Uterus (tissue), 3 donors: ENCODE measurements at regions not wholly inside any gene's neighbourhood (a gene's known extent, or its start where the extent isn't known, plus 50 kb on each side); places are given as distances from the start of the nearest gene placed in this dataset.

Experiments used
- DNase-seq, 2 donors: peaks; one replicate each; pipeline ENCODE4 v3.0.0-alpha.2; 2019 to 2020
- H3K27ac ChIP-seq, 2 donors: fragments of 200-600 bp; sonication (generic); 1 replicate in 1 of 2; 2 replicates in 1 of 2; pipeline ENCODE4 v1.5.1; 2016 to 2018
- H3K27me3 ChIP-seq, 2 donors: fragments of 200-600 bp; sonication (generic); one replicate each; pipeline ENCODE4 v1.5.1; 2018 to 2019; ENCODE audit warnings: control low read depth in 1 of 2
- H3K36me3 ChIP-seq, 2 donors: fragments of 200-600 bp; sonication (generic); one replicate each; pipeline ENCODE4 v1.5.1; 2019; ENCODE audit warnings: control low read depth in 1 of 2
- H3K4me1 ChIP-seq, 2 donors: fragments of 200-600 bp; sonication (generic); one replicate each; pipeline ENCODE4 v1.5.1; 2018 to 2019; ENCODE audit warnings: control low read depth in 1 of 2
- H3K4me3 ChIP-seq, 2 donors: fragments of 200-600 bp; sonication (generic); 1 replicate in 1 of 2; 2 replicates in 1 of 2; pipeline ENCODE4 v1.5.1; 2018 to 2019; ENCODE audit warnings: mild to moderate bottlenecking in 1 of 2
- H3K9me3 ChIP-seq, 2 donors: fragments of 200-600 bp; sonication (generic); one replicate each; pipeline ENCODE4 v1.5.1; 2019; ENCODE audit warnings: control low read depth in 1 of 2
- POLR2A ChIP-seq, 2 donors: fragments of 450-650 bp; IDR thresholded peaks; one replicate each; pipeline ENCODE4 v1.6.1; 2016; ENCODE audit warnings: antibody characterized with exemption in 2 of 2, mild to moderate bottlenecking in 1 of 2, moderate library complexity in 1 of 2
- intact Hi-C: fragments of 100-400 bp; cut with DNase I; formaldehyde crosslinking; loops from one replicate; pipeline ENCODE4 v1.15.1; 2023; ENCODE audit warnings: low total_unique reads
- TF ChIP-seq, protein P1 (sequence below), 4 experiments: fragments of 200-600 bp in 2 of 4; fragments of 450-650 bp in 2 of 4; sonication (generic) in 2 of 4; IDR thresholded peaks; one replicate each; pipeline ENCODE4 v1.5.1; 2016 to 2019; ENCODE audit warnings: antibody characterized with exemption in 4 of 4, mild to moderate bottlenecking in 2 of 4, moderate library complexity in 1 of 4
- donor health status: DM: yes; HTN: yes; CAD: no.

DNA sequence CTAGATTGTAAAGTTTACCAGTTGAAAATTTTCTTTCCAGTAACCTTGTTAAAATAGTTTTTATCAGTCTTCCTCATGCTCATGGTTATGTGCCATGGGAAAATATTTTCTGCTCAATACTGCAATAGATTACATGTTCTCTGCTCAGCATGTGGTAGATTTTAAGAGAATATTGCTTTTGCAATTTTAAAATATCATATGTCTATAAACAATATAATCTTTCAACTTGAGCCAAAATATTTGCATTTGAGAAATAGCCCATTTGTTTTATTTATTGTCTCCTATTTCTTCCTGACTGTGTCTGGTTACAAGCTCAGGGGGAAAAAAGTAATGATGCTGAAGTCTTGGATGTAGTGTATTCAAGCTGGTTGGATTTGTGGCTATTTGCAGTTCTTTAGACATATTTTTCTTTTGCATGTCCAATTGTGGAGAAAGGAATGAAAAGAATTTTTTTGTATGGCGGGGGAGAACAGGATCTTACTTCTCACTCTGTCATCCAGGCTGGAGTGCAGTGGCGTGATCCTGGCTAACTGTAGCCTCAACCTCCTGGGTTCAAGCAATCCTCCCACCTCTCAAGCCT, 342.6 kb upstream of the NAV3 start:
- Histone ChIP-seq H3K27me3 (no peaks in the 10 kb centered on the region), H3K27ac (no peak overlapping the region), H3K9me3 (no peaks in the 10 kb centered on the region), H3K4me3 (no peak overlapping the region), H3K36me3 (no peaks in the 10 kb centered on the region), H3K4me1 (no peaks in the 10 kb centered on the region)
- no peak for DNase-seq
- TF ChIP-seq, protein P1, sequence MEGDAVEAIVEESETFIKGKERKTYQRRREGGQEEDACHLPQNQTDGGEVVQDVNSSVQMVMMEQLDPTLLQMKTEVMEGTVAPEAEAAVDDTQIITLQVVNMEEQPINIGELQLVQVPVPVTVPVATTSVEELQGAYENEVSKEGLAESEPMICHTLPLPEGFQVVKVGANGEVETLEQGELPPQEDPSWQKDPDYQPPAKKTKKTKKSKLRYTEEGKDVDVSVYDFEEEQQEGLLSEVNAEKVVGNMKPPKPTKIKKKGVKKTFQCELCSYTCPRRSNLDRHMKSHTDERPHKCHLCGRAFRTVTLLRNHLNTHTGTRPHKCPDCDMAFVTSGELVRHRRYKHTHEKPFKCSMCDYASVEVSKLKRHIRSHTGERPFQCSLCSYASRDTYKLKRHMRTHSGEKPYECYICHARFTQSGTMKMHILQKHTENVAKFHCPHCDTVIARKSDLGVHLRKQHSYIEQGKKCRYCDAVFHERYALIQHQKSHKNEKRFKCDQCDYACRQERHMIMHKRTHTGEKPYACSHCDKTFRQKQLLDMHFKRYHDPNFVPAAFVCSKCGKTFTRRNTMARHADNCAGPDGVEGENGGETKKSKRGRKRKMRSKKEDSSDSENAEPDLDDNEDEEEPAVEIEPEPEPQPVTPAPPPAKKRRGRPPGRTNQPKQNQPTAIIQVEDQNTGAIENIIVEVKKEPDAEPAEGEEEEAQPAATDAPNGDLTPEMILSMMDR (IDR thresholded peaks at IDR 0.05) = no peak
- no peak for TF ChIP-seq POLR2A (IDR thresholded peaks at IDR 0.05)
- intact Hi-C loops = no loop called here

DNA sequence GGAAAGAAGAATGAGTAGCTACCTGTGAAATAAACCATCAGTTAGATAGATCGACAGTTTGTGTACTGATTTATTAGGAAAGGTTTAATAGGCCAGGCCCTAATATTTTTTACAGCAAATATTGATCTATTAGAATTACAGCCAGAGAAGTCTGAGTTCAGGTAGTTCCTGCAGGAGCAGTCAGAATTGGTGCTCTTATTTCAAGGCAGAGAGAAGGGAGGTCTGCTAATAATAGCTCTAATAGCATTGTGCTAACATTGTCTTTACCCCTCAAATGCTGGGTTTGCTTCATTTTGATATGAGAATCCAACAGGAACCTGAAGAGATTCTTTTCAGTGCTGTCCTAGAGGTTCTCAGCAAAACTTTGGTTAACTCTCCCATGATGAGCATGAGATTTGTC, 343.8 kb upstream of the NAV3 start:
- no peak overlapping the region for H3K4me3 ChIP-seq
- no peak for DNase-seq
- intact Hi-C loops = no loop called here
- no peak overlapping the region for H3K27ac ChIP-seq
- TF ChIP-seq POLR2A (IDR thresholded peaks at IDR 0.05) = no peak
- TF ChIP-seq, protein P1 (IDR thresholded peaks at IDR 0.05) = no peak
- no peaks in the 10 kb centered on the region for H3K9me3 ChIP-seq
- H3K27me3 ChIP-seq = no peaks in the 10 kb centered on the region
- H3K4me1 ChIP-seq = no peaks in the 10 kb centered on the region
- H3K36me3 ChIP-seq = no peaks in the 10 kb centered on the region

DNA sequence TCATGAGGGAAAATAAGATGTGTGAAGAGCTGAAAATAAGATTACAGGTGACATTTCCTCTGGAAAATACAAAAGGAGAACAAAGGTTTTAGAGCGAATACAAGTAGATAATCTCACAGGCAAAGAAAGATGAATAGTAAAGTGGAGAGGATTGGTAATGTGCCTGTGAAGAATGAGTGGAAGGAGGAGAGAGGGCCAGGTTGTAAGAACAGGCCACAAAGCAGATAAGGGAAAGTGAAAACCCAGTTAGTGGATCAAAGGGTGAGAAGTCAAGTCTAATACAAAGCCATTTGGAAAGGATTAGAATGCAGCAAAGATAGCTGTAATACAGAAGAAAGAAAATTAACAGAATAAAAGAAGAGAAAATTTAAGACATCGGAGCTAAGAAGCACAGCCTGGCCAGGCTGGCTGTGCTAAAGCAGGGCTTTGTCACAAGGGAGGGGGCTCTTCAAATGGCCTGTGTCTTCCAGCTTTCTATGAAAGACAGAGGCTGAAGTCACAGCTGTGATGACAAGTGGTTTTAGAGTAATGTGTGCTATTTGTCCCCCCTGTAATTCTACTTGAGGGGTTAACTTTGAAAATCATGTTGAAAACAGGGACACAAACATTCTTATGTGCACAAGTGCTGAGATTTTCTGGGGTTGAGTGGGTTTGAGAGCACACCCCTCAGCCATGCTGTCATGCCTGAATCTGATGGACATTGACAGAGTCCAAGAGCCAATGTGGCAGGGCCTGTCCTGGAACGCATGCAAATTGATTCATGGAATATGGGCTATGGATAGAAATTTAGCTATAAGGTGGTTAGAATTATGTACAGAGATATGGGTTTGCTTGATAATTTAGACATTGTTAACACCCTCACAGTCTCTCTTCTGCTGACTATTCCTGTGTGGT, 344.5 kb upstream of the NAV3 start:
- TF ChIP-seq, protein P1 (IDR thresholded peaks at IDR 0.05) = no peak
- TF ChIP-seq POLR2A (IDR thresholded peaks at IDR 0.05) = no peak
- DNase-seq = no peak
- Histone ChIP-seq H3K4me1 (no peaks in the 10 kb centered on the region), H3K4me3 (no peak overlapping the region), H3K36me3 (no peaks in the 10 kb centered on the region), H3K27ac (no peak overlapping the region), H3K9me3 (no peaks in the 10 kb centered on the region), H3K27me3 (no peaks in the 10 kb centered on the region)
- intact Hi-C loops = no loop called here

DNA sequence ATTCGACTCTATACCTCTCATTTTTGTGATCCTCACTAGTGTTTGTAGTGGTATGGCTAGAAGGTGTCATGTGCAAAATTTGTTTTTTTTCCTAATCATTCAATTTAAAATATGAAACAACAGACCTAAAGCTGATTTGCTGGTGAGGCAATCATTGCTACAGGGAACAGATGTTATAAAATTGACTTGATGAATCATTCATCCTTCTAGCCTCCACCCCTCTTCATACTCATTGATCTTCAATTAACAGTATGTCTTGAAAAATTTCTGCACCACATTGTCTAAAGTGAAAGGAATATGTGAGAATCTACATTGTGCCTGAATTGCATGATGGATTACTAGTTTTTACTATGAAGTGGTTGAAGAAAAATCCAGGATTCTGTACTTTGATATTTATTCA, 349.0 kb upstream of the NAV3 start:
- H3K36me3 ChIP-seq = no peaks in the 10 kb centered on the region
- no peaks in the 10 kb centered on the region for H3K9me3 ChIP-seq
- H3K4me1 ChIP-seq = no peaks in the 10 kb centered on the region
- TF ChIP-seq, protein P1 (IDR thresholded peaks at IDR 0.05) = no peak
- no peak for TF ChIP-seq POLR2A (IDR thresholded peaks at IDR 0.05)
- H3K27me3 ChIP-seq = no peaks in the 10 kb centered on the region
- no peak overlapping the region for H3K27ac ChIP-seq
- intact Hi-C loops = no loop called here
- H3K4me3 ChIP-seq = no peak overlapping the region
- DNase-seq = no peak

DNA sequence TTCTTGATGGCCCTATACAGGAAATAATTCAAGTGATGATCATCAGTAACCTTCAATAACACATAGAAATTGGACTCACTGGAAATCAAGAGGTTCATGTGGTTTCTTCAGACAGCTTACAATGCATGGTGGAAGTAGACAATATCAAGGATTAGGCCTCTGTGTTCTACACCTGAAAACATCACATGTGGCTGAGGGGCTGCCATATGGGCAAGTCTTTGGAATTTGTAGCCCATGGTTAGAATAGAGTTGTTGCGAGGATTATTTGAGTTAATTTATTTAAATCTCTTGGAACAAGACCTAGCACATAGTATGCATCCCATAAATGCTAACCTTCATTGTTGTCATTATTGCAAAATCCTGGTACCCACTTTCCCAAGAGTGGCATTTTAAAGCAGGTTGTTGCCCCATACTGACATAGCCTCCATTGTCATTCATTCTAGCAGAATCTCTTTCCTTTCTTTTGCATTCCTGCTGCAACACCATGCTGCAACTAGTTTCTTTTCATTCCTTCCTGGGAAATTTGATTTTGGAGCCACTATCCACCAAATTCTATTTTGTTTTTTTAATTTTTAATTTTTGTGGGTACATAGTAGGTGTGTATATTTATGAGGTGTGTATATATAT, 352.7 kb upstream of the NAV3 start:
- Histone ChIP-seq H3K36me3 (no peaks in the 10 kb centered on the region), H3K27me3 (no peaks in the 10 kb centered on the region), H3K4me1 (no peaks in the 10 kb centered on the region), H3K9me3 (no peaks in the 10 kb centered on the region), H3K27ac (no peak overlapping the region), H3K4me3 (no peak overlapping the region)
- intact Hi-C loops = no loop called here
- TF ChIP-seq, protein P1 (IDR thresholded peaks at IDR 0.05) = no peak
- TF ChIP-seq POLR2A (IDR thresholded peaks at IDR 0.05) = no peak
- no peak for DNase-seq
